NCI-H2029 (cell line): ENCODE measurements at regions not wholly inside any gene's neighbourhood (a gene's known extent, or its start where the extent isn't known, plus 50 kb on each side); places are given as distances from the start of the nearest gene placed in this dataset.

Source experiments
- DNase-seq: peaks from one replicate; lab custom pipeline; 2025; lab: John Stamatoyannopoulos, UW

DNA sequence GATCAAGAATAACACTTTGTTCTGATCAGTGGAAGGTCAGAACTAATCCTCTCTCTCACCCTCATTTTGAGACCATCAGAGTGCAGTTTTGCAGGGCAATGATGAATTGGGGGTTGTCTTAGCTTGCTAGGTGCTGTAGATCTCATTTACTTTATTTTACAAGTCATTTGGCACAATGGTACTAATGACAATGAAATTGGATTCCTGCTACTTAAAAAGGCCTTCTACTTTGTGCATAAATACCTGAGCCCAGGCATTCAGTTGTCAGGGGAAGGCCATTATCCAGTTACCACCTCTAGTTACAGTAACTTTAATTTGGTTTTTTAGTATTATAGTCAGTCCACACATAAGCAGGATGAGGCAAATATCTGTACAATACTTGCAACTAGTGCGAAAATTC is 240.0 kb downstream of the HDGFL1 start:
- no peak for DNase-seq

DNA sequence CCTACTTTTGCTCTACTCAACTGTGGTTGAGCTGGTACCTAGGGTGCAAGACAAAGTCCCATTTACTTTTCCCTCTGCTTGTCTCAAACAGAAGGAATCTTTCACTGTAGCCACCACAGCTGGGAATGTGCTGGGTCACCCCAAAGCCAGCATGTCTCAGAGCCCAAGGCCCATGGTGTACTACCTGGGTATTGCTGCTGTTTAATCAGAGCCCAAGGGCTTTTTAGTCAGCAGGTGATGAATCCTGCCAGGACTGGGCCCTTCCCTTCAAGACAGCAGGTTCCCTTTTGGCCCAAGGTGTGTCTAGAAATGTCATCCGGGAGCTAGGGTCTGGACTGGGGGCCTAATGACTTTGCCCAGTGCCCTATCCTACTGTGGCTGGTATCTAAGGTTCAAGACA is 249.8 kb downstream of the HDGFL1 start:
- DNase-seq = no peak

DNA sequence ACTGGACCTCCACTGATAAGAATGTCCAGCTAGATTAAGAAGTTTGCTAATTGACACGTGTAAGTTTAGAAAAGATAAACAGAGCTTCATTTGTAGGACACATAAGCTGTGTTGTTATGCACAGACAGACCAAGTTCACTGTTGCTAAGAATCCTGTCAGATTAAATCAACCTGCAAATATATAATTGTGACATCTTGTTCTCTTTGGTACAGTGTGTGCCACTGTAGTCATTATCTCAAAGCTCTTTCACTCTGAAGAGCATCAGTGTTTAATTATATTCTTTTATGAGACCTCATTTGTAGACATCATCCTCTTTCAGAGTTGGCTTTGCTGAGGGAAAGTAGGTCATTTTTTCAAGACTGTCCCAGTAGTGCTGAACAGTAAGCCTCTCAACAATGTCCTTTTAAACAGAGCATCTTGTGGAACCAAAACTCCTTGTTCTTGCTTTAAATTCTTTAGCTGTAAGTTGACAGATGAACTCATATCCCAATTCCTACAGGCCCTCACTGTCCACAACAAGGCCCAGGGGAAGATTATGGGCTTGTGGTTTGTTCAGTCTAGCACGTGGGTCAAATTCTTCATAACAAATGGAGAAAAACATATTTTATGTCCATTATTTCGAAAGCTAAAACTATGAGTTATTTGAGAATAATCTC is 252.4 kb downstream of the HDGFL1 start:
- DNase-seq = no peak

DNA sequence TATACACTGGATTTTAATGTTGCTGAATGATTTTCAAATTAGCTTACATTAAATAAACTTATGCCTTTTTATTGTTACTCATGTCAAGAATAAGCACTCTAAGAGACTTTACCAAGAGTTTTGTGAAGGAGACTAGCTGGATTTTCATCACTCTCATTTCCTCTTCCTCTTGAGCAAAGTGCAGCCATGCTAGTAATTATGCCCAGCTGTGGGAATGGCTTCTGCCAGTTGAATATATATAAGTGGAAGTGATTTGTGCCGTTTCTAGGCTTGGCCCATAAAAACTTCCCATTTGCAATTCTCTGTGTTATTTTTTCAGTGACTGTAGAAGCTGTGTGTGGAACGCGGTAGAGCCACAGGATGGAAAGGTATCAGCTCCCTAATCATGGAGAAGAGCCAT is 255.8 kb downstream of the HDGFL1 start:
- DNase-seq = no peak

DNA sequence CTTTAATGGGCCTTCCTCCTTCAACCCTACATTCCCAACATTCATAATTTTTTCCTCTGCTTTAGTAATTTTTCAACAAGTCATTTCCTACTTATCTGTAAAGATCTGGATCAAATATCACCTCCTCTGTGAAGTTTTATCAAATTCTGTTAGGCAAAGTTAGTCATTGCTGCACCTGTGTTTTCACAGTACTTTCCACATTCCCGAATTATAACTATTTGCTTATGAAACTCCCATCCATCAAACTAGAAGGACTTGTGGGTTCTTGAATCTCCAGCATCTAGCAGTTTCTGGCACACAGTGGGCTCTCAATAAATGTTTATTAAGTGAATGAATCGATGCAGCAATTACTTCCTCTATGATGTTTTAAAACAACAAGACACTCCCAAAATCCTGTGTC is 257.6 kb downstream of the HDGFL1 start:
- no peak for DNase-seq

DNA sequence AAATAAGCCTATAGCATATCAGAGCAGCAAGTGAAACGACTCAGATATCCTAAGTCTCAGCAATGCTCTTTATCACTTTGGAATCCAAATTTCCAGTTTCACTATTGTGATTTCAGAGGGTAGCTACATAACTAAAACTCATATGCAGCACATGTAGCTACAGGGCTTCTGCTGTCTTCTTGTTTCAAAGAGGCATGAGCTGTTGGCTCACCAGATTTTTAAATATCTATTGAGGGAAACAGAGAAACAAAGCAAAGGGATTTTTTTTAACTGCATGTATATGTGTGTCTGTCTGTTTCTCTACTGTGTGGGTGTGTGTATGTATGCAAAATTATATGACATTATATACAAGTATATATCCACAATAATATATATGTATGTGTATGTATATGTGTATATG is 258.4 kb downstream of the HDGFL1 start:
- no peak for DNase-seq

DNA sequence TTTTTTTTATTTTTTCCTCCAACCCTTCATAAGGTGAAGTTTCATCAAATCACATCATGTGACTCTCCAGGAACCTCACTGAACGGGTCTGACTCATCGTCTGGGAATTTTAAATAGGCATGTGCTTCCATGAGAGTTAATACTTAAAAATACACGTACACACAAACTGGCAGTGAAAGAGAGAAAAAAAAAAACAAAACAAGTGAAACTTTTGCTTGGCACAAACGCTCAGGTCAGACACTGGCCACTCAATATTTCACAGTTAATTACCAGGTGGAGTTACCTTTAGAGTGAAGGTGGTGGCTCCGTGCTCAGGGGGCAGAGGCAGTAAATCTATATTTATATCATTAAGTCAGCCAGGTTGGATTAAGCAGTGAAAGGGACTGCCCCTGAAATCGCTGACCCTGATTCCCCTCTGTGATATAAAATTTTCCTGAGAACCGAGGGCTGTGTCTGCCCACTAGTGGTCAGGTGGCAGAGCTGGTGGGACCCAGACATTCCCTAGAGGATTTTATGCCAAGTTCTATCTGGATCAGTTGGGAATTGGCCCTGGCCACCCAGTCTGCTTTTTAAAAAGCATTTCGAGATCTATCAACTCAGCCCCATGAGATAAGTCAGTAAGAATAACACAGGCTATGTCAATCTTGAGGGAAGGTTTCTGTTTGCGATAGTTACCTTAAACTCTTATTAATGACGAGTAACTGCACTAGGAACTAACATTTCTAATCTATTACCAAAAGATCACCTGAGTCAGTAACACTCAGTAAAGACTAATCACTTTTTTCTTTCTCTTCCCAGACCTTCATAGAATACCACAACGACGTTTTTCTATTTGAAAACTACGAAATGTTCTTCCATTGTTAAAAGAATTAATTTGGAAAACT is 259.1 kb downstream of the HDGFL1 start:
- peak; percentile 71 for DNase-seq

DNA sequence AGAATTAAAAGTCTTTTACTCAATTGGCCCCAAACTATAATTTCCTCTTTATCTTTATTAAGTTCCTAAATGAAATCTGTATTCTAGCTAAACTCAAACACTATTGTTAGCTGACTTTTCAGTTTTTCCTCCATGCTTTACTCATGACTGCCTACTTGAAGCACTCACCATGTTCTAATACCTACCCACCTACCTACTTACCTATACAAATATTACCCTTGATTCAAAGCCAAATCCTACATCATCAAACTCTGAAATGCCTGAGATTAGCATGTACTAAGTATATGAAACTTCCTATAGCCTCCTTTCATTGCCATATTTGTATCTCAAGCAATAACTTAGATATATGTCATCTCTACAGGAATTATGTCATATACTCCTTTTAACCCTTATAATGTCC is 259.7 kb downstream of the HDGFL1 start:
- DNase-seq = peak; percentile 17

DNA sequence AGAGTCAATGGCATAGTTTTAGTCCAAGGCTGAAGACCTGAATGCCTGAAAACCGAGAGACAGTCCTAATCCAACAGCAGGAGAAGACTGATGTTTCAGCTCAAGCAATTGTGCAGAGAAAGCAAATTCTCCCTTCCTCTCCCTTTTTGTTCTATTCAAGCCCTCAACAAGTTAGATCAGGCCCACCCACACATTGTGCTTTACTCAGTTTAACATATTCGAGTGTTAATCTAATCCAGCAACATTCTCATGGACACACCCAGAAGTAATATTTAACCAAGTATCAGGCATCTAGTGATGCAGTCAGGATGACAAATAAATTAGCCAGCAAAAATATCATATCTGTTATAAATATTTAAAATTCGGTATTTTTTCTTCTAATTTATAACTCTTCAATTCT is 261.1 kb downstream of the HDGFL1 start:
- DNase-seq = no peak

DNA sequence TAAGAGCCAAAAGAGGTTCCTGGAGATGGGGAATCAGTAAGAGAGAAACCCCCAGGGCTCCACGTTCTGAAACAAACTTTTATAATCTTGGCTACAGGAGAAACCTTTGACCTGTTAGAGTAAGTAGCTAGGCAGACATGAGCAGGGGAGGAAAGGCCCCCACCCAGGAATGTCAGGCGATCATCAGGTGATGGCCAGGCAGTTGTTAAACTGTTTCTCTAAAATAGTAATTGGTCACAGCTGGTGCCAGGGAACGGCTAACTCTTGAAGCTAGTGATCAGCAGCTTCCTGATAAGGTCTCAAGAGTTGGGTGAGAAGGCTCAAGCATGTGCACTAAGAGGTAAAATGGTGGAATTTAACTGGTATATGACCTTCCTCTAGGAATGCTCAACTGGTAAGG is 263.8 kb downstream of the HDGFL1 start:
- DNase-seq = no peak

DNA sequence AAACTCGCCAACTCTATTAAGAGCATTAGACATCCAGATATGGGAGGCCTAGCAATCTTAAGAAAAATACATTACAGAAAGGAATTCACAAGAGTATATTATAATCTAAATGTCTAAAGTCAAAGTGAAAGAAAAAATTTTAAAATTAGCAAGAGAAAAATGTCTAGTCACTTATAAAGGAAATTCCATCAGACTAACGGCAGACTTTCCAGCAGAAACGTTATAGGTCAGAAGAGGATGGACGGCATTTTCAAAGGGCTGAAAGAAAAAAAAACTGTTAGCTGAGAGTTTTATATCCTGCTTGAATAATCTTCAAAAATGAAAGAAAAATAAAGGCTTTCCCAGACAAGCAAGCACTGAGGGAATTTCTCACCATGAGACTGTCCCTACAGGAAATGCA is 269.0 kb downstream of the HDGFL1 start:
- no peak for DNase-seq

DNA sequence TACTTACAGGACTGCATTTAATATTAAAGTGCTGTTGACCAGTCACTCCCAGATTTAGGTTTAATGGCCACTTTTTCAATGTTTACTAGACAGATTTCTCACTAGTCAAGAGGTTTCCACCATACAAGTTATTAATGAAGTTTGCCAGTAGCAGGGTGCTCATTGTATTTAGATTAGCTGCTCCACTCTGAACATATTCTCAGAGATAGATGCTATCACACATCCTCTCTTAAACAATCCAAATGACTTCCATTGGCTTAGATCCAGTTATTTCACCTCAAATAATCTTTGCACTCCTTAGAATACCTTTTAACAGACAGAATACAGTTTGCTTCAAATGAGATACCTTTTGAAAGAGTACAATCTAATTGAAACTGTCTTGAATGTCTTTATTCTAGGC is 276.1 kb downstream of the HDGFL1 start:
- no peak for DNase-seq

DNA sequence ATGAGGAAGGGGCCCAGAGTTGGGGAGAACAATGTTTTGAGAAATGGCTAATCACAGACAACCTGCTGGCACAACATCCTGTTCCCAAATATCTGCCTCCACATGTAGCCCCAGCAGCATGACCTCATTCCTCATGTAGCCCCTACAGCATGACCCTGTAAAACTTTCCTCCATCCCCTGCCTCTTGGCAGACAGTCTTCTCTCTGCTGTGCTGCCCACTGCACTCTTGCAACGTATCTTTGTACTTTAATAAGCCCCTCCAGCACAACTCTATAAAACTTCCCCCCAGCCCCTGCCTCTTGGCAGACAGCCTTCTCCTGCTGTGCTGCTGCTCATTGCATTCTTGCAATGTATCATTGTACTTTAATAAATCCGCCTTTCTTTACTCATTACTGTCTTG is 278.8 kb downstream of the HDGFL1 start:
- DNase-seq = no peak

DNA sequence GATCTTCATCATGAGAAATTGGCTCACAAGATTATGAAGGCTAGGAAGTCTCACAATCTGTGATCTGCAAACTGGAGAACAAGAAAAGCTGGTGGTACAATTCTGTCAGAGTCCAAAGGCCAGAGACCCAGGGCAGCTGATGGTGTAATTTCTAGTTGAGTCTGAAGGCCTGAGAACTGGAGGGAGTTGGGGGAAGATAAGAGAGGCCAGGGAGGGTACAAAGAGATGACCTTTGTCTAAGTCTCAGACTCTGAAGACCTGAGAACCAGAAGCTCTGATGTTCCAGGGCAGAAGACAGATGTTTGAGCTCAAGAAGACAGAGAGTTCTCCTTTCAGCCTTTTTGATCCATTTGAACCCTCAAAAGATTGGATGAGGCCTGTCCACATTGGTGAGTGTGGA is 280.6 kb downstream of the HDGFL1 start:
- DNase-seq = no peak

DNA sequence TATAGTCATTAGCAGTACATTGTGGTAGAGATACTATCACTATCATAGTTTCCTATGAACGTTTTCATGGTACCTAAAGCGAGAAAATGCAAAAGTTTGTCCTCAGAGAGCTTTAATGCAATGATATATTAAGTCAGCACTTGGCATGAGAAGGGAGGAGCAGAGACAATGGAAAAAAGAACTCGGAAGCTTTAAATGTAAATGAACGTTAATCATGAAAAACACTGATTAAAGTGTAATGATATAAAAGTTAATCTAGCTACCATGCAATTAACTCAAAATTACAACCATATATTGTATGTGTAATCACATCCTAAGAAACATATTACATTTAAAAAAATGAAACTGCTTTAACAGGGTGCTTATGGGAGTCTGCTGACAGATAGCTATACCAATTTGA is 282.7 kb downstream of the HDGFL1 start:
- no peak for DNase-seq

DNA sequence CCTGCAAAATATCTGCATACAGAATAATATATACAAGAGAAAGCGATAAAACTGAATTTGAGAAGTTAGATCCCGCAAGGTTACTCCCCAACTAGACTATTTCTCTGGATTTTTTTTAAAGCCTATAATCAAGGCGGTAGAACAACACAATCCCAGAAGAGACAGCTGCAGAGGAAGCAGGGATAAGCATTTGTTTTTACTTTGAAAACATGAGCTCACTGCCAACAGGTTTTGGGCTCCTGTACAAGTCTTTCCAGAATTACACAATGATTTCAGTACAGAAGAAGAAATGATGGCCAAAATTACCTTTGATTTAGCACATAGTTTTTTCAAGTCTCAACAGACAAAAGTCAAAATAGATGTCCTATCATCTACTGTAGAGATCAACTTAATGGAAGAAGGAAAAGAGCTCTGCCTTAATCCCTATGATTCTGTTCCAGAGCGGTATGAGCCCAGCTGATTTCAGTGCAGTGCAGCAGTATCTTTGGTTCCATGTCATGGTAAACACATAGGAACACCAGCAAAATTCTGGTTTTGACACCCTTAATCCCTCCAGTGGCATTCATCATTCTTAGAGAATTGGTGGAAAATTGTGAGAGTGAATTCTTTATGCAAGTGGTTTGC is 304.3 kb downstream of the HDGFL1 start:
- DNase-seq = no peak

DNA sequence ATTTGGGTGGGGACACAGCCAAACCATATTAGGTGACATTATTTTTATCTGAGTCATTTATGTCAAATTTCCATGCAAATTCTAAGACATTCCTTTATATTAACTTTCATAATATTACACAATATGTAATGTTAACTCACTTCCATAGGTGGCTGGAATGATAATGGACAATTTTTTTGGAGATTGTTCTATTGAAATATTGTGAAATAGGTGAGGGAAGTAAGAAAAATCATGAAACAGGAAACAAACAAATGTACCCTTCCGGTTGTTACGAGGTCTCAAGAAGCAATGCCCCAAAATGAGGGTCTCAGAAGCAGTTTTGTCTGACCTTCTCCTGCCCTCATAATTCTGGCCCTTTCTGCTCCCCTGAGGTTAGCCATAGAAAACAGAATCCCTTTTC is 306.5 kb downstream of the HDGFL1 start:
- DNase-seq = no peak

DNA sequence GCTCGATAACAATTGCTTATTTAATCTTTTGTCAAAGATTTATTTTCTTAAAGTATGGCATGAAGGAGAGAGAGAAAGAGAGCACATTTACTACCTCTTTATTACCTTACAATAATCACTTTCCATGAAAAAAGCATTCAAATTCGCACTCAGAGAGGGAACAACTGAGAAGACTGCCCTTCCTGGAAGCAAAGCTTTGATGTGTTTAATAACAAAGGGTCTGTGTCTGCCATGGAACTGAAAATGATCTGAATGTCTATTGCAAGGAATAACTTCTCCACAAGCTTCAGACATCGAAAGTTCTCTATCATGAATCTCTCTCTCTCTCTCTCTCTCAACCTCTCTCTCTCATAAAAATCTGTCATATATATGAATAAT is 308.9 kb downstream of the HDGFL1 start:
- DNase-seq = no peak

DNA sequence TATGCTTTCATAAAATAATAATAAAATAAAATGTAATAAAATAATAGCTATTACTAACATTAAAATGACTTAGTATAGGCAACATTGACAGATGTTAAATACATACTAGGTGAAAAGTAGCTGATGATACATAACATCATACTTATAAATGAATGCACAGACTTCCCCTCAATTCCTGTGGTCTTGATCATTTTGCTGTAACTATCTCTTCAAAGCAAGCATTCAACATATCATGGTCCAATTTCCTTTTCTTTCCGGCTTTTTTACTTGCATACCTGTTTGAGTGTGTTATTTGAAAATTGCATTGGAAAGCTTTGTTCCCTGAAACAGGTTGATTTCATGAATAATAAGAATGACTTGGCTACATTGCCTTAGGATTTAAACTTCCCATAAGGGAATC is 309.3 kb downstream of the HDGFL1 start:
- no peak for DNase-seq

DNA sequence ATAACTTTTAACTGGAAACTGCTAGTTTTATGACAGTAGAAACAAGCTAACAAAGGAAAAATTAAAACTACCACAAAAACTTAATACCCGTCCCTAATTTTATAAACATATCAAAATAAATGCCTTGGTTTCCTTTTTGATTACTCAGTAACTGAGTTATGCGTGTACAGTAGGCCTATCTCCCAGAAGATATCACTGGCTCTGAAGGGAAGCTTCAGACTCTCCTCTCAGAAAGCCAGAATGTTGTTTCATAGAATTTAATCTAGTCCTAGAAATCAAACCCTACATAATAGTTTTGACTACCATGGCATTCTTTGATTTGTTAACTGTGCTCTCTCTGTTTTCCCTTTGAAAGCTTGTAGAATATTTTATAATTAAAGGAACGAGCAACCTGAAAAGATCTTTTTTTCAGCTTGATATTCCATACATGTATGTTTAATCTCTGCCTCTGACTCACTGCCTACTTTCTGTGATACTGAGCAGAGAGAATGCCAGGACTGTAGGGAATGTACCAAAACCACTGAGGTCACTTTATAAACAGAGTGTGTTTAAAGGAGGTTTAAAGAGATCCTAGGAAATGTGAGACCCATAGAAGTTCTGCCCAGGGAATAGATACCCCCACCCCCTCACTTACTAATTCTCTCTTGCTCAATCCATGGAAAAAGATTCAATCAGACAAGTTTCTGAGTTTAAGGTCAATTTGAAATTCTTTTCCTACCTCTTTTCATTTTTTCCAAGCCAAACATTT is 311.5 kb downstream of the HDGFL1 start:
- DNase-seq = no peak

DNA sequence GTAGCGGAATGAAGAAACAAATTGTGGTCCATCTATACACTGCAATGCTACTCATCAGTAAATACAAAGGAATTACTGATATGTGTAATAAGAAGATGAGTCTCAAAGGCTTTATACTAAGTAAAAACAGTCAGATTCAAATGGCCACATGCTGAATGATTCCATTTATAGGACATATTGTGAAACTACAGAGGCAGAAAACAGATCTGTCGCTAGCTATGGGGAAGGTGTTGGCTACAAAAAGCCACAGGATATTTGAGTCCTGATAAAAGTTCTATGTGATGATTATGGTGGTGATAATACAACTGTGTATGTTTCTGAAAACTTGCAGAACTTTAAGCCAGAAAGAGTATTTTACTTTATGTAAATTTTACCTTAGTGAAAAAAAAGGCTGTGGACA is 313.2 kb downstream of the HDGFL1 start:
- no peak for DNase-seq

DNA sequence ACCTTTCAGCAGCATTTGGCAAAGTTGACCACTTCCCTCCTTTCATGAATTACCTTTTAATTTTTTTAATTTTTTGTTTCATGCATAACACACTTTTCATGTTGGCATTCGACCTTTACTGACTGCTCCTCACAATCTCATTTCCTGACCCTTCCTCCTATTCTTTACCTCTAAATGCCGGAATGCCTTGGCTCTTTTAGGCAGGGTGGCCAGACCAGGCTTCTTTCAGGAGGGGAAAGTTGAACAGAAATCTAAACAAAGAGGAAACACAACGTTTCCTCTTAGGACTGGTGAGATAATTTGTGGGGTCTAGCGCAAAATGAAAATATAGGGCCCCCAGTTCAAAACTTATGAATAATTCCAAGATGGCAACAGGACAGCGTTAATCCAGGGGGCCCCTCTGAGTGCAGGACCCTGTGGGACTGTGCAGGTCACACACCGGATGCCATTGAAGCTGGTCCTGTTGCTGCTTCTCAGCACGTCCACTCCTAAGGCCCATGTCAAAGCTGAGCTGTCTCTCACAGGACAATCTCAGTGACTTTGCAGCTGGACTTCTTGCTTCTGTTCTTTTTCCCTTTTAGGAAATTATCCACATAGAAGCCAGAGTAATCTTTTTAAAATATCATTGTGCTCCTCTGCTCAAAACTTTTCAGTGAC is 313.8 kb downstream of the HDGFL1 start:
- DNase-seq = no peak
